Left cardiac atrium (tissue), 4 donors: ENCODE measurements at regions not wholly inside any gene's neighbourhood (a gene's known extent, or its start where the extent isn't known, plus 50 kb on each side); places are given as distances from the start of the nearest gene placed in this dataset.

ENCODE experiments used
- ATAC-seq, 2 donors: fragments of 200-7000 bp; cut with Tn5 transposase; one replicate each; pipeline ENCODE4 v1.9.1; 2020; ENCODE audit warnings: mild to moderate bottlenecking in 2 of 2, moderate library complexity in 2 of 2
- DNase-seq: peaks from one replicate; pipeline ENCODE4 v3.0.0-alpha.2; 2020
- intact Hi-C, 2 donors: fragments of 100-400 bp; cut with DNase I; formaldehyde crosslinking; loops; one replicate each; pipeline versions ENCODE4 v1.14.1 to v1.15.1; 2022 to 2023
- donor health status: DM: no; HTN: yes; CAD: no.
- donor health status: DM: no; HTN: yes; CAD: no; lungs with severe emphysema.
- donor health status: DM: yes; HTN: yes; CAD: no.
- donor health status: Dilated cardiomyopathy.

GRCh38 chr2:136490100-136490499 is 275.2 kb upstream of the THSD7B start:
- no peak for DNase-seq
- intact Hi-C loops = no loop called here
- no peak for ATAC-seq

DNA sequence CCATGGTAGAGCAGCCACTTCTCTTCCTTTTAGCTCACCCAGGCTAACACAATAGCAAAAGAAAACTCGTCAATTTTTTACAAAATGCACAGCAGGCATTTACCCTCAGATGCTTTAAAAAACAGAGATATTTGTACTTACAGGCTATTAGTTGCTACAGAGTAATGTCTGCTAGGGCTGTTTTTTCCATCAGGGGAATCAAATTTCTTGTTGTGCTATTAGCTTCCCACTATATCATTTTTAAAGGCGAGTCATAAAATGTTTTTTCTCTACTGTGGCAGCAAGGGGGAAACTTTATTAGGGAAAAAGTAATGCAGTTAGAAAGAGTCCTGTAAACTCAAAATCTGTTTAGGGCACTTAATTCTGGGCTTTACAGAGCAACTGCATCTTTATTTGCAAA is 277.9 kb upstream of the THSD7B start:
- DNase-seq (no peak), ATAC-seq (no peak)
- intact Hi-C loops = no loop called here

GRCh38 chr2:136486115-136486514 is 279.2 kb upstream of the THSD7B start:
- intact Hi-C loops = no loop called here
- ATAC-seq (no peak), DNase-seq (no peak)

DNA sequence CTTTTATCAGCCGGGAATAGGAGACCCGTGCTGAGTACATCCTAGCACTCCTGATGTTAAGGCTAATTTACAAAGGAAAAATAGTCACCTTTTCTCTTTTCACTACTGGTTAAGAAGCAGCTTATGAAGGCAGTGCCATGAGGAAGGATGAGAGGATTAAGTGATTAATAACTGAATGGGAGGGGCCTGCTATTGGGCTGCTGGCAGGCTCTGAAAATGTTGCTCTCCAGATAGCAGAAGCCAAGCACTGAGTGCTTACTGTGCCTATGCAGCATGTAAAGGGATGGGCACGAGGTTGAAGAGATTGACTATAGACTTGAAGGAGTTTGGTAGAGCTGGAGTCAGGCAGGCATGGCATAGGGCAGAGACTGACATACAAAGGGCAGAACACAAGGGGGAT is 282.4 kb upstream of the THSD7B start:
- no peak for DNase-seq
- intact Hi-C loops = no loop called here
- no peak for ATAC-seq

DNA sequence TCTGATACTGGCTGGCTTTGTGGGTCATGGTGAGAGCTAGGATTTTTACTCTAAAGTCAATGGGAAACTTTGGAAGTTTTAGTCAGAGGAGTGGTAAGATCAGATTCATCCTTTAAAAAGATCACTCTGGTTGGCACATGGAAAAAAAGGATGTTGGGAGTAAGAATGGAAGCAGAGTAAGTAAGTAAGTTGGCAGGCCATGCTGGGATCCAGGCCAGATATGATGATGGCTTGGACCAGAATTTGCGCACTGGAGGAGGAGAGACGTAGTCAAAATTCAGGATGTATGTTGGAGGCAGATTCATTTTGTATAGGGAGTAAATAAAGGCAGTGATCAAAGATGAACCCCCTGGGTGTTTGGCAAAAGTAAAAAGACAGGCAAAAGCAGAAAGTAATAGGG is 283.3 kb upstream of the THSD7B start:
- no peak for ATAC-seq
- DNase-seq = no peak
- intact Hi-C loops = no loop called here

DNA sequence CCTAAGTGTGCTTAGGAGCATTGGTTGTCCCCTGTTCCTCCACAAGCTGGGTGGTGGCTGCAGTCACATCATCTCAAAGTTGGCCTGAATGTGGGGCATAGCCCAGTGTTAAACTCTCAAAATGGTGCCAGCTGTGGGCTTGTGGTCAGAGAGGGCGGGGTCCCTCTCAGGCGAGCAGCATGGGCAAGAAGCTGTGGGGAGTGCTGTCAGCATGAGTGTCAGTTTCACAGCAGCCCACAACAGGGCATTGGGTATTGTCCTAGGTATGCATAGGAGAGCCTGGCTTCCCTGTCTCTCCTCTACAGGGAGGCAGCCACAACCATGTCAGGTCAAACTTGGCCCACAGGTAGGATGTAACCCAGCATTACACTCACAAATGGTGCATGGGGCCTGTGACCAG is 285.6 kb upstream of the THSD7B start:
- intact Hi-C loops = no loop called here
- DNase-seq = no peak
- no peak for ATAC-seq

GRCh38 chr2:136468799-136469369 is 296.5 kb upstream of the THSD7B start:
- ATAC-seq = no peak
- intact Hi-C loops = no loop called here
- DNase-seq = no peak

- no peak for DNase-seq
- intact Hi-C loops = no loop called here
Measured at GRCh38 chr2:136452528-136452927, 312.8 kb upstream of the THSD7B start.

DNA sequence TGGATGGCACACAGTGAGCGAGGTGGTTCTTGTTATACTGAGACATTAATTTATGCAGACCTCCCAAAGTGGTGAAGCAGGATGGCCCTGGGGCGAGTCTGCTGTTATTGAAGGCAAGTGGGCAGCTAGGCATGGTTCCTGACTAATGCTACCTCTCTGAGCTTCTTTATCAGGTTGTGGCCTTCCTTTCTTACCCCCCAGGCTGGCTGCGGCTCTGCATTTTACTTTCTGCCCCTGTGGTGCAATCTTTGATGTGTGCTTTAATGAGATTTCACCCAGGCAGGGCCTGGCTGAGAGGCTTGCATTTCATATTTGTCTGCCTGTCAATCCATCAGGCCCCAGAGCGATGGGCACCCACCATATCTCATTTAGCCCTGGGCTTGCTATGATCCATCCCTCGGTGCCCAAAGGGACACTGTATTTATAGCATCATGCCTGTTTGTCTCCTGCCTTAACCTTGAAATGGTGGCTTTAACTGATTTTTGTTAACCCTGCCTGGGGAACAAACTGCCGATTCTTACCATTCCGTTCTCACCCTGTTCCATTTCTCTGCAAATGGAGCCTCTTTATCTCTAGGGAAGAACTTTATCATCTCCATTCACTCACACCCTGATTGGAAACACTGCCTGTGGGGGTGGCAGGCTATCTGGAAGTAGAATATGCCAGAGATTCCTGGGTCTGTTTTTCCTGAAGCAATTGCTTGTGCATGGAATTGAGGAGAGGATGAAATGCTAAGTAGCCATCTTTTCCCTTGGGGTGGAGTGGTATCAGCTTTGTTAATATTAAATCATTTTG is 316.2 kb upstream of the THSD7B start:
- intact Hi-C loops = no loop called here
- ATAC-seq (no peak), DNase-seq (no peak)

More at GRCh38 chr2:136452528-136452927, 312.8 kb upstream of the THSD7B start:
- ATAC-seq = no peak

DNA sequence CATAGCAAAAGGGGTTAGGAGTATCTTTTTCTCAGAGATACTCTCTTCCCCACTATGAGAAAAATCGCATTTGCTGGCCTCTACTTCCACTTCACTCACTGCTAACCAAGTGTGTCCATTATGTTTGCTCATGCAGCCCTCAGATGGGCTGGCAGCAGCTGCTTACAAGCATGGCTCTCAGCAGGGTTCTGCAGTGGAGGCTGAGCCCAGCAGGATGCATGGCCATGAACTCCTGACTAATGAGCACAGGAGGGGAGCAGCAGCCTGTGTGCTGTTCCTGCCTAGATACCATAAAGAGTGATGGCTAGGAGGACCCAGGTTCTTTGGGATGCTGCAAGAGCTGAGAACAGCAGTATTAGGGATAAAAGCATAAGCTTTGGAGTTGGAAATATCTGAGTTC is 316.9 kb upstream of the THSD7B start:
- intact Hi-C loops = no loop called here
- no peak for DNase-seq
- ATAC-seq = no peak

DNA sequence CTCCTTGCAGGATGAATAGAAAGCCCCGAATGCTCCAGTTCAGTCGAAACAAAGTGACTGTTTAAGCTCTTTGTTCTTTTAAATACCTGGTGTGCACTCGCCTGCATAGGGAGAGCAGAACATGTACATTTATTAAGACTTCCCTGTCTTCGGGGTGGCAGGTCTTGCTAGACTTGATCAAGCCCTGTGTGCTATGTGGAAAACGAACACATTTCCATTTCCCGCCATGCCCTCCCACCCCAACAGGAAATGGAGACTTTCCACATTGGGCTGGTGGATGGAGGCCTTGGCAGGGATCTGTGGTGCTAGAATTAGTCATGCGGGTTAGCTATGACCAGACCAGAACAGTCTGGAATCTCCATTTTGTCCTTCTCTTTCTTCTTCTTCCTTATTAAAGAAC is 321.0 kb upstream of the THSD7B start:
- no peak for DNase-seq
- intact Hi-C loops = no loop called here
- no peak for ATAC-seq

GRCh38 chr2:136443661-136444060 is 321.7 kb upstream of the THSD7B start:
- no peak for ATAC-seq
- intact Hi-C loops = no loop called here
- no peak for DNase-seq

- intact Hi-C loops = no loop called here
- ATAC-seq (no peak), DNase-seq (no peak)
Measured at GRCh38 chr2:136441979-136442714, 323.2 kb upstream of the THSD7B start.

DNA sequence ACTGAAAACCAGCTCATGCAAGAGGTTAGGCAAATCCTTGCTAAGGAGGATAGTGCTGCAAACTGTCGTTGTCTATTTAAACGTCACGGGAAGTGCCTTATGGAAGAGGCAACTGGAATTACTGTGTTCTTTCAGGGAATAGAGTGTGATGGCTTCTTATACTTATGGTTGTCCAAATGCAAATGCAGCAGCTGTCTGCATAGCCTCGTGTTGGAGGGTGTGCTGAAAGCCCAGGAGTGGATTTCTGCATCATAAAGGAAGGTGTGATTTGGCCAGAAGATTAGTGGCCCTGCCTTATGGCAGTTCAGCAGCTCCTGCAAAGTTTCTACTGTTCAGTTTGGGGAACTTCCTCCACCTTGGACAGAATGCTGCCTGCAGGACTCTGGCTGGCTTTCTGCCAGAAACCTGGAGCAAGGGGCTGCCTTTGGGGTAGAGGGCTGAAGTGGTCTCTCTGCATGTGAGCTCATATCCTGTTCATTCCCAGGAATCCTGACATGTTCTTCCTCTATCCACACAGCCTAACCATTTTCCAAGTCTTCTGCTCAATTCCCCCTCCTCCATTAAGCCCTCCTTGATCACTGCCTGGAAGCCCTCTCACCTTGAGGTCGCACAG is 321.2 kb upstream of the CXCR4 start:
- no peak for DNase-seq
- ATAC-seq = no peak
- intact Hi-C loops = no loop called here

DNA sequence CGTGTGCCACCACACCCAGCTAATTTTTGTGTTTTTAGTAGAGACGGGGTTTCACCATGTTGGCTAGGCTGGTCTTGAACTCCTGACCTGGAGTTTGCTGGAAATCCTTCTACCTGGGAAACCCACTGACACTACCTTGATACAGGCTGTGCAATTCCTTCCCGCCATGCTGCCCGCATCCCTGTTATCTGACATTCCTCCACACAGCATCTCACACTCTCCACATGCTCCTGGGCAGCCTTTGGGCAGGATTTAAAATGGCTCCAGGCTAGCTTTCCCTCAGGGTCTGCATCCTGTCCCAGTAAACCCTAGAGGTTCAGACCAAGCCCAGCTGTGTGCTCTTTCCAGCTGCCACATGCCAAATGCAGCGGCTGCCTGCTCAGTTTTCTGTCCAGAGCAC is 319.5 kb upstream of the CXCR4 start:
- intact Hi-C loops = no loop called here
- DNase-seq (no peak), ATAC-seq (no peak)

DNA sequence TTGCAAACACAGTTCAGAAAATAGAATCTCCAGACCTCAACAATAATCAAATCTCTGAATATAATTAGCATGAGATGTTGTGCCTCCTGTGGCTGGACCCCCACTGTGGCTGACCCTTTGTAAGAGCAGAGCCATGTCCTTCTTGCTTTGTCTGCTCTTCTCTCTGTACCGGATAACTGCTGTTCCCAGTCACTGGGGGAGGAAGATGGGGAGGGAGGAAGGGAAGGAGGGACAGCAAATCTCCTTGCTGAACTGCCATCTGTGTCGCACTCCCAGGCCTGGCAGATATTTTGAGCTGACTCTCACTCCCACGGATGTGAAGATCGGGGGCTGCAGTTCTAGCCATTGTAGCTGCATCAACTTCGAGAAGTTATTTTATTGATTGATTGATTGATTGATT is 319.0 kb upstream of the CXCR4 start:
- DNase-seq (no peak), ATAC-seq (no peak)
- intact Hi-C loops = no loop called here

- no peak for DNase-seq
- intact Hi-C loops = no loop called here
- no peak for ATAC-seq
Measured at GRCh38 chr2:136434251-136434715, 316.3 kb upstream of the CXCR4 start.

DNA sequence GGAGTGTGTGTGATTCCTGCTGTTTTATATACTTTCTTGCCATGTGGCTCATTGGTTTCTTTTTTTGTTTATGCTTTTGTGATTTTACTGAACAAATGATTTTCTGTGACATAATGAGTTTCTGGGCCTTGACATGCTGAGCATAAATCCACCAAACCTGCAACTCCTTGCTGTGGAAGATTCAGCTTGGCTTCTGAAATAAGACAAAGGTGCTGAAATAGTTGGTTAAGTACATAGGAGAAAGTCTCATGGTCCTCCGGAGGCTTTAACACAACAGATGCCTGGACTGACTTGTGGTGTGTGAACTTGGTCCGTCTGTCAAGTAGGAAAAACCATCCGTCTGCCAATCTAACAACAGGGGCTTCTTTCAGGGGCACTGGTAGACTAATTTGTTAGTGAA is 315.3 kb upstream of the CXCR4 start:
- DNase-seq (no peak), ATAC-seq (no peak)
- intact Hi-C loops = no loop called here

- intact Hi-C loops = loop anchor here (5.0 to 10.0 kb wide), 3 partner anchors 313 to 1413 kb away; no protein-coding TSS in a partner anchor
- ATAC-seq (no peak), DNase-seq (no peak)
Measured at GRCh38 chr2:136424112-136424511, 306.2 kb upstream of the CXCR4 start.

DNA sequence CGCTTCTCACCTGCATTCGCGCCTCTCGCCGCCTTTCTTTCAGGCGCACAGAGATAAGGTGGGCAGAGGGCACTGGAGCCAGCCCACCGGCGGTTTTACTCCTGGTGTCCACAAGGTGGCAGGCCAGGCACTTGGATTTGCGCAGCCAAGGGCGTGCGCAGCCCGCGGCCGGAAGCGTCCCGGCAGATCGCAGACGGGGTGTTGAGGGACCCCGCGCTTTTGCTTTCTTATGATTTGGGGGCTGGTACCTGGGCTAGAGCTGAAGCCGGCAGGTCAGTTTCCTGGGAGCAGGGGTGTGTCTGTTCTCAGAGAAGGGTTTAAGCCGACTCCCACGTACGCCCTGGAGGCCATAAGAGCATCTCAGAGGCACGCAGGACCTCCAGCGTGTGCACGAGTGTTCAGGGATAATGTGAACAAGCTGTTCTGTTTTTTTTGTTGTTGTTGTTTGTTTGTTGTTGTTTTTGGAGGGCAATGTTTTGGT is 305.6 kb upstream of the CXCR4 start:
- DNase-seq (peak; percentile 75), ATAC-seq (peak; percentile 95)
- intact Hi-C loops = loop anchor here (5.0 to 10.0 kb wide), 3 partner anchors 314 to 1414 kb away; no protein-coding TSS in a partner anchor
